Type B pancreatic cell (in vitro differentiated cells): ENCODE measurements at regions not wholly inside any gene's neighbourhood (a gene's known extent, or its start where the extent isn't known, plus 50 kb on each side); places are given as distances from the start of the nearest gene placed in this dataset.

ENCODE experiments used
- DNase-seq: peaks from one replicate; pipeline ENCODE4 v3.0.0; 2021; ENCODE audit warnings: mixed read lengths; ENCODE audit not compliant: unreplicated experiment; ENCODE audit errors: extremely low spot score
- H3K27ac Mint-ChIP-seq: 2 replicates; pipeline ENCODE4 v1.8.0; 2021; ENCODE audit warnings: mild to moderate bottlenecking, mixed read lengths
- H3K27me3 Mint-ChIP-seq: 2 replicates; pipeline ENCODE4 v1.8.0; 2021; ENCODE audit warnings: mixed read lengths
- H3K36me3 Mint-ChIP-seq: 2 replicates; pipeline ENCODE4 v1.8.0; 2021; ENCODE audit warnings: mixed read lengths
- H3K4me1 Mint-ChIP-seq: one replicate; pipeline ENCODE4 v1.8.0; 2021; ENCODE audit warnings: mixed read lengths; ENCODE audit not compliant: unreplicated experiment
- H3K4me3 Mint-ChIP-seq: 2 replicates; pipeline ENCODE4 v1.8.0; 2021; ENCODE audit warnings: mild to moderate bottlenecking, mixed read lengths
- H3K9me3 Mint-ChIP-seq: 2 replicates; pipeline ENCODE4 v1.8.0; 2021; ENCODE audit warnings: mixed read lengths
- CTCF ChIP-seq: fragments of 200-600 bp; sonication (generic); conservative IDR thresholded peaks from 2 replicates; pipeline ENCODE4 v1.5.0; 2021; ENCODE audit warnings: antibody characterized with exemption, mild to moderate bottlenecking

GRCh38 chr4:20364969-20365368 is 113.3 kb downstream of the SLIT2 start:
- peaks cover 25% of the 10 kb centered on the region for H3K4me1 Mint-ChIP-seq
- no peak for TF ChIP-seq CTCF
- no peaks in the 10 kb centered on the region for H3K27me3 Mint-ChIP-seq
- H3K27ac Mint-ChIP-seq = no peak overlapping the region
- no peaks in the 10 kb centered on the region for H3K9me3 Mint-ChIP-seq
- no peak for DNase-seq
- H3K4me3 Mint-ChIP-seq = no peak overlapping the region
- H3K36me3 Mint-ChIP-seq = peaks cover 9% of the 10 kb centered on the region

GRCh38 chr4:20367446-20367845 is 115.7 kb downstream of the SLIT2 start:
- no peaks in the 10 kb centered on the region for H3K27me3 Mint-ChIP-seq
- no peak overlapping the region for H3K27ac Mint-ChIP-seq
- no peaks in the 10 kb centered on the region for H3K9me3 Mint-ChIP-seq
- DNase-seq = no peak
- H3K4me1 Mint-ChIP-seq = peaks cover 21% of the 10 kb centered on the region
- H3K4me3 Mint-ChIP-seq = no peak overlapping the region
- TF ChIP-seq CTCF = no peak
- H3K36me3 Mint-ChIP-seq = peaks cover 9% of the 10 kb centered on the region

DNA sequence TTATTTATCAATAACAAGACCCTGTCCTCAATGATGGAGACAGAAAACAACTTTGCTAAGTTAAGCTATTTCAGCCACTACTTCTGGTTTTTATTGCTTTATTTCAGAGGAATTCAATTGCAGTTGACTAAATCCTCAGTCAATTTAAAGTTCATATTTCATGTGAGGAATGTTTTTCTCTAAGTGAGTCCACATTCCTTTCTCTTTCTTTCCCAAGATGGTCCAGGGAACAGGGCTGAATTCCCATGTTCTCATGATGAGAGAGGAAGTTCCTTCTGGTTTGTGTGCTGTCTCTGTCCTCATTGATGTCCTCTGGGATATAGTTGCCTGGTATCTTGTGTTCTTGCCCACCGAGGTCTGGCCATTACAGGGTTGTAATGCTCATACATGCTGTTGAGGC is 117.2 kb downstream of the SLIT2 start:
- Mint-ChIP-seq H3K27me3 (no peaks in the 10 kb centered on the region), H3K36me3 (peaks cover 9% of the 10 kb centered on the region), H3K9me3 (no peaks in the 10 kb centered on the region), H3K27ac (no peak overlapping the region), H3K4me3 (no peak overlapping the region), H3K4me1 (peaks cover 21% of the 10 kb centered on the region)
- TF ChIP-seq CTCF = no peak
- DNase-seq = no peak

GRCh38 chr4:20370274-20370673 is 118.6 kb downstream of the SLIT2 start:
- Mint-ChIP-seq H3K27ac (no peak overlapping the region), H3K4me3 (no peak overlapping the region), H3K9me3 (no peaks in the 10 kb centered on the region), H3K4me1 (peaks cover 17% of the 10 kb centered on the region), H3K27me3 (no peaks in the 10 kb centered on the region), H3K36me3 (peaks cover 5% of the 10 kb centered on the region)
- DNase-seq = no peak
- TF ChIP-seq CTCF = no peak

DNA sequence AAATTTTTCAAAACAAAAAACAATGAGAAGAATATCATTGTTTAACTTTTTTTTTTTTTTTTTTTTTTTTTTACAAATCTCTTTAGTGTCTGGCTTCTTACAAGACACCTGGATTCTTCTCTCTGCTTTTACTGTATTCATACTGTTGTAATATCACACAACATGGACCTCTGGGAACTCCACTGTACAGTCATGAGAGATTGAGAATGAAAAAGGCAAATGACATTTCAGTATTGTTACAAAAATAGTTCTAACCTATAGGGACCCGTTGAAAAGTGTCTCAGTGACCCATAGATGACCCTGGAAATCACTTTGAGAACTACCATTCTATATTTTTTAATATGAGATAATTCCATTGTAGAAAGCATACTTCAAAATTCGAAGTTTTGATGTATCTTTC is 124.4 kb downstream of the SLIT2 start:
- no peak for DNase-seq
- no peak overlapping the region for H3K27ac Mint-ChIP-seq
- no peak overlapping the region for H3K4me3 Mint-ChIP-seq
- no peaks in the 10 kb centered on the region for H3K9me3 Mint-ChIP-seq
- no peak for TF ChIP-seq CTCF
- no peaks in the 10 kb centered on the region for H3K27me3 Mint-ChIP-seq
- peaks cover 4% of the 10 kb centered on the region for H3K4me1 Mint-ChIP-seq
- peaks cover 4% of the 10 kb centered on the region for H3K36me3 Mint-ChIP-seq

DNA sequence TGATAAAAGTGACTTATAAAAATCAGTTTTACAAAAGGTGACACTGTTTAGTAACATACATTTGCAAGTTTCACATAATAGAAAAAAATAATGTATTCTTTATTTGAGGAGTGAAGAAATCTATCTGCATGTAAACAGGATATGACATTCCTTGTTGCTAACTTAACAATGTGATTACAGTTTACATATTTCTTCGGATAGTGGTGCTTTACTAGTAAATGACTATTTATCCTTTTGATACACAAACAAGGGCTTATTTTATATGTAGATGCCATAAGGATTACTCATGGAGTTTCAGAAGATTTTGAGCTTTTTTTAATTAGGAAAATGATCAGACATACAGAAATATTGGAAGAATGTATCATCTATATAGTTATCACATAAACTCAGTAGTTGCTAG is 126.5 kb downstream of the SLIT2 start:
- Mint-ChIP-seq H3K36me3 (peaks cover 4% of the 10 kb centered on the region), H3K4me1 (peaks cover 4% of the 10 kb centered on the region), H3K27ac (no peak overlapping the region), H3K27me3 (no peaks in the 10 kb centered on the region), H3K4me3 (no peak overlapping the region), H3K9me3 (no peaks in the 10 kb centered on the region)
- no peak for DNase-seq
- no peak for TF ChIP-seq CTCF
